Heart left ventricle (tissue), 13 donors: ENCODE measurements at regions not wholly inside any gene's neighbourhood (a gene's known extent, or its start where the extent isn't known, plus 50 kb on each side); places are given as distances from the start of the nearest gene placed in this dataset.

Experiments
- POLR2A ChIP-seq, 2 donors: fragments of 450-650 bp; IDR thresholded peaks; one replicate each; pipeline ENCODE4 v1.6.1; 2017; ENCODE audit warnings: antibody characterized with exemption in 2 of 2, mild to moderate bottlenecking in 2 of 2, moderate library complexity in 2 of 2
- TF ChIP-seq, protein P1 (sequence below), 12 donors: fragments of 200-600 bp; sonication (generic) in 4 of 12; IDR thresholded peaks; one replicate each; pipeline versions ENCODE4 v1.5.0 to v1.8.0; 2018 to 2022; ENCODE audit warnings: antibody characterized with exemption in 12 of 12, mild to moderate bottlenecking in 5 of 12
- donor health status: ischemic (EF 13 %, LVEDD 7.1; RV severe dilation, severe dysfunction).
- donor health status: DM: no; HTN: yes; CAD: no.
- donor health status: DM: no; HTN: no; CAD: no.
- donor health status: ischemic (EF 25% LVEDD 6.9; RV normal size, moderate dysfunction).
- donor health status: ischemic (EF 25% LVEDD 5.7; RV mildly dilated, moderate dysfunction).
- donor health status: ischemic (EF 35%, LVEDD 5.7; RV mildly dilated, moderate dysfunction).
- donor health status: nonischemic (EF 11% LVEDD 7.7; RV severe dilation, severe dysfunction).
- donor health status: DM: yes; HTN: yes; CAD: no.
- donor health status: PGD.
- donor health status: ischemic (EF 29% LVEDD 5.4; RV normal size, mild dysfunction).
- donor health status: nonischemic (EF 23%, LVEDD 6.1; RV moderate dilation, normal function).

DNA sequence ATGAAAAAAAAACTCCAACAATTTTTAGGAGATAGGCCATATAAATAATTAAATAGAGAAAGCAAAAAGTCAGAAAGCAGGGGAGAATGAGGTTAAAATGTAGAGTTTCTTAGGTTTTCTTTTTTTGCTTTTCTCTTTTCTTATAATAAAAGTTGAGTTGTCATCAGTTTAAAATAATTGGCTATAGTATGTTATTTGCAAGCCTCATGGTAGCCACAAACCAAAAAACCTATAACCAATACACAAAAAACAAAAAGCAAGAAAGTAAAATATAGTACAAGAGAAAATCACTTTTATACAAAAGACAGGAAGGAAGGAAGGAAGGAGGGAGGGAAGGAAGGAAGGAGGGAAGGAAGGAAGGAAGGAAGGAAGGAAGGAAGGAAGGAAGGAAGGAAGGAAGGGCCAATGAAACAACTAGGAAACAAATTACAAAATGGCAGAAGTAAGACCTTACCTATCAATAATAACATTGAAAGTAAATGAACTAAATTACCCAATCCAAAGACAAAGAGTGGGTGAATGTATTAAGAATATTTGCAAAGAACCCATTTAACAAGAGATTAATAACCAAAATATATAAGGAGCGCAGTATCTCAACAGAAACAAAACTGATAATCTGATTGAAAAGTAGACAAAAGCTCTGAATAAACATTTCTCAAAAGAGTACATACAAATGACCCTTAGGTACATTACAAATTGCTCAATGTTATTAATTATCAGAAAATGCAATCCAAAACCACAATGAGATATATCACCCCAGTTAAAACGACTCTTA lies 541.3 kb upstream of the LRRTM4 start:
- TF ChIP-seq, protein P1, sequence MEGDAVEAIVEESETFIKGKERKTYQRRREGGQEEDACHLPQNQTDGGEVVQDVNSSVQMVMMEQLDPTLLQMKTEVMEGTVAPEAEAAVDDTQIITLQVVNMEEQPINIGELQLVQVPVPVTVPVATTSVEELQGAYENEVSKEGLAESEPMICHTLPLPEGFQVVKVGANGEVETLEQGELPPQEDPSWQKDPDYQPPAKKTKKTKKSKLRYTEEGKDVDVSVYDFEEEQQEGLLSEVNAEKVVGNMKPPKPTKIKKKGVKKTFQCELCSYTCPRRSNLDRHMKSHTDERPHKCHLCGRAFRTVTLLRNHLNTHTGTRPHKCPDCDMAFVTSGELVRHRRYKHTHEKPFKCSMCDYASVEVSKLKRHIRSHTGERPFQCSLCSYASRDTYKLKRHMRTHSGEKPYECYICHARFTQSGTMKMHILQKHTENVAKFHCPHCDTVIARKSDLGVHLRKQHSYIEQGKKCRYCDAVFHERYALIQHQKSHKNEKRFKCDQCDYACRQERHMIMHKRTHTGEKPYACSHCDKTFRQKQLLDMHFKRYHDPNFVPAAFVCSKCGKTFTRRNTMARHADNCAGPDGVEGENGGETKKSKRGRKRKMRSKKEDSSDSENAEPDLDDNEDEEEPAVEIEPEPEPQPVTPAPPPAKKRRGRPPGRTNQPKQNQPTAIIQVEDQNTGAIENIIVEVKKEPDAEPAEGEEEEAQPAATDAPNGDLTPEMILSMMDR (IDR thresholded peaks at IDR 0.05) = no peak
- no peak for TF ChIP-seq POLR2A (IDR thresholded peaks at IDR 0.05)
